Spleen (tissue), 11 donors: ENCODE measurements at regions not wholly inside any gene's neighbourhood (a gene's known extent, or its start where the extent isn't known, plus 50 kb on each side); places are given as distances from the start of the nearest gene placed in this dataset.

Experiments used
- DNase-seq: peaks from one replicate; pipeline ENCODE4 v3.0.0-alpha.2; 2020
- H3K27ac ChIP-seq, 8 donors: fragments of 200-600 bp; sonication (generic) in 7 of 8; 1 replicate in 4 of 8; 2 replicates in 4 of 8; pipeline versions ENCODE4 v1.5.0 to v1.8.0; 2016 to 2021; ENCODE audit warnings: inconsistent platforms in 4 of 8, mild to moderate bottlenecking in 4 of 8, moderate library complexity in 1 of 8
- H3K27me3 ChIP-seq, 7 donors: fragments of 200-600 bp; sonication (generic) in 6 of 7; replicated peaks in 1 of 7; 1 replicate in 4 of 7; 2 replicates in 3 of 7; pipeline versions ENCODE4 v1.5.0 to v1.8.0; 2016 to 2021; ENCODE audit warnings: inconsistent platforms in 3 of 7, mild to moderate bottlenecking in 1 of 7
- H3K36me3 ChIP-seq, 6 donors: fragments of 200-600 bp; sonication (generic) in 5 of 6; 1 replicate in 4 of 6; 2 replicates in 2 of 6; pipeline versions ENCODE4 v1.5.0 to v1.8.0; 2016 to 2021; ENCODE audit warnings: inconsistent platforms in 2 of 6
- H3K4me1 ChIP-seq, 6 donors: fragments of 200-600 bp; sonication (generic) in 5 of 6; 1 replicate in 3 of 6; 2 replicates in 3 of 6; pipeline versions ENCODE4 v1.5.0 to v1.8.0; 2016 to 2021; ENCODE audit warnings: inconsistent platforms in 3 of 6
- H3K4me3 ChIP-seq, 8 donors: fragments of 200-600 bp; sonication (generic) in 7 of 8; 1 replicate in 4 of 8; 2 replicates in 4 of 8; pipeline versions ENCODE4 v1.5.0 to v1.8.0; 2016 to 2021; ENCODE audit warnings: inconsistent platforms in 4 of 8, mild to moderate bottlenecking in 4 of 8, moderate library complexity in 2 of 8
- H3K9me3 ChIP-seq, 8 donors: fragments of 200-600 bp; sonication (generic) in 7 of 8; 1 replicate in 4 of 8; 2 replicates in 4 of 8; pipeline versions ENCODE4 v1.5.0 to v1.8.0; 2016 to 2021; ENCODE audit warnings: inconsistent platforms in 4 of 8
- CTCF ChIP-seq, 11 experiments: fragments of 200-600 bp in 7 of 11; fragments of 450-650 bp in 4 of 11; sonication (generic) in 4 of 11; IDR thresholded peaks in 8 of 11; conservative IDR thresholded peaks in 3 of 11; 1 replicate in 7 of 11; 2 replicates in 4 of 11; pipeline versions ENCODE4 v1.4.0 to v1.8.0; 2016 to 2021; ENCODE audit warnings: antibody characterized with exemption in 11 of 11, inconsistent platforms in 4 of 11, mild to moderate bottlenecking in 1 of 11
- POLR2A ChIP-seq, 3 donors: fragments of 450-650 bp; IDR thresholded peaks; one replicate each; pipeline ENCODE4 v1.5.1; 2017; ENCODE audit warnings: antibody characterized with exemption in 3 of 3, mild to moderate bottlenecking in 1 of 3
- POLR2AphosphoS5 ChIP-seq, 3 donors: sonication (generic); formaldehyde crosslinking; IDR thresholded peaks; one replicate each; pipeline ENCODE4 v1.5.1; 2017; ENCODE audit warnings: antibody characterized with exemption in 3 of 3
- WGBS, 5 donors: extraction: QIAGEN DNeasy Blood & Tissue Kit in 3 of 5; methylation state at CpG; one replicate each; pipeline versions ENCODE4 v1.1.5 to v1.1.7; 2013 to 2018; 5-methylcytosine and 5-hydroxymethylcytosine counted together
- intact Hi-C: fragments of 100-400 bp; cut with DNase I; formaldehyde crosslinking; loops from one replicate; pipeline ENCODE4 v1.15.0; 2023; ENCODE audit warnings: low total_unique reads
- donor health status: healthy with polysubstance abuse.
- donor health status: DM: no; HTN: no; CAD: no; lungs with moderate emphysema.
- donor health status: DM: no; HTN: no; CAD: no.
- donor health status: Bipolar disorder and iron deficiency.
- donor health status: healthy.
- donor health status: DM: no; HTN: no; CAD: no.
- donor health status: DM: yes; HTN: yes; CAD: no.

DNA sequence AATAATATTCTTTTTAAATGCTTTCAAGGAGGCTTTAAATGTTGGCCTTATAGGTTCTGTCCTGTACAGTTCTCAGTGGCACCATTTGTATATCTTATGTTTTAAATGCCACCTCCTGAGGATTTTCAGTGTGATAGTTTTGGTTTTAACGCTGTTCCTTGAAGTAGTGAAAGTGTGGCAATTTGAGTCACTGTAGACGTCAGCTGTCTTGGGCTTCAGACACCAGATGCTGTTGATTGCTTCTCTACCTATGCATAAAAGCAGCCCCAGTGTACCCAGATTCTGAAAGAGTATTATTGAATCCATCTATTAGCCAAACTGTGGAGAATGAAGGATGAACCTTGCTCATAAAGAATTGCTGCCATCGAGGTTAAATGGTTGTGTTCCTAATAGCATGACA is 316.8 kb upstream of the GBE1 start:
- Histone ChIP-seq H3K27ac (no peak overlapping the region), H3K4me1 (no peaks in the 10 kb centered on the region), H3K9me3 (peaks cover 0 to 3% (median 0%) of the 10 kb centered on the region in 8 donors), H3K4me3 (no peak overlapping the region), H3K27me3 (no peaks in the 10 kb centered on the region), H3K36me3 (no peaks in the 10 kb centered on the region)
- DNase-seq = no peak
- 66 to 85% (median 77%) methylated on average over 3 of the region's 3 CpGs for WGBS, 5 donors
- intact Hi-C loops = no loop called here
- TF ChIP-seq CTCF (IDR thresholded peaks at IDR 0.05 in 8 of 11, conservative IDR thresholded peaks at IDR 0.05 in 3 of 11) (no peak), POLR2A (IDR thresholded peaks at IDR 0.05) (no peak)

GRCh38 chr3:82067420-82067819 is 306.0 kb upstream of the GBE1 start:
- intact Hi-C loops = no loop called here
- no peak overlapping the region for H3K4me3 ChIP-seq
- H3K27me3 ChIP-seq = no peaks in the 10 kb centered on the region
- 86 to 95% (median 90%) methylated on average over 7 of the region's 7 CpGs for WGBS, 5 donors
- H3K4me1 ChIP-seq = no peaks in the 10 kb centered on the region
- H3K27ac ChIP-seq = no peak overlapping the region
- TF ChIP-seq POLR2AphosphoS5 (IDR thresholded peaks at IDR 0.05) (no peak), CTCF (IDR thresholded peaks at IDR 0.05 in 8 of 11, conservative IDR thresholded peaks at IDR 0.05 in 3 of 11) (no peak), POLR2A (IDR thresholded peaks at IDR 0.05) (no peak)
- H3K9me3 ChIP-seq = no peaks in the 10 kb centered on the region
- DNase-seq = no peak
- no peaks in the 10 kb centered on the region for H3K36me3 ChIP-seq

- no peaks in the 10 kb centered on the region for H3K9me3 ChIP-seq
- no peaks in the 10 kb centered on the region for H3K27me3 ChIP-seq
- intact Hi-C loops = no loop called here
- H3K4me3 ChIP-seq = no peak overlapping the region
- H3K4me1 ChIP-seq = no peaks in the 10 kb centered on the region
- 85 to 89% (median 87%) methylated on average over 8 of the region's 8 CpGs for WGBS, 5 donors
- DNase-seq = no peak
- no peaks in the 10 kb centered on the region for H3K36me3 ChIP-seq
- no peak overlapping the region for H3K27ac ChIP-seq
- TF ChIP-seq CTCF (IDR thresholded peaks at IDR 0.05 in 8 of 11, conservative IDR thresholded peaks at IDR 0.05 in 3 of 11) (no peak), POLR2A (IDR thresholded peaks at IDR 0.05) (no peak), POLR2AphosphoS5 (IDR thresholded peaks at IDR 0.05) (no peak)
Observed at GRCh38 chr3:82058809-82059208, 297.4 kb upstream of the GBE1 start.

- intact Hi-C loops = no loop called here
- Histone ChIP-seq H3K4me3 (no peak overlapping the region), H3K27me3 (no peaks in the 10 kb centered on the region)
Observed at GRCh38 chr3:82055792-82056191, 294.3 kb upstream of the GBE1 start.

More at GRCh38 chr3:82055792-82056191, 294.3 kb upstream of the GBE1 start:
- Histone ChIP-seq H3K27ac (no peak overlapping the region), H3K9me3 (no peaks in the 10 kb centered on the region), H3K36me3 (no peaks in the 10 kb centered on the region), H3K4me1 (no peaks in the 10 kb centered on the region)
- TF ChIP-seq CTCF (IDR thresholded peaks at IDR 0.05 in 8 of 11, conservative IDR thresholded peaks at IDR 0.05 in 3 of 11) = no peak
- no peak for TF ChIP-seq POLR2AphosphoS5 (IDR thresholded peaks at IDR 0.05)
- TF ChIP-seq POLR2A (IDR thresholded peaks at IDR 0.05) = no peak
- DNase-seq = no peak
- WGBS, 5 donors = 73 to 93% (median 79%) methylated on average over 3 of the region's 3 CpGs
